GM12865 (cell line): ENCODE measurements at regions not wholly inside any gene's neighbourhood (a gene's known extent, or its start where the extent isn't known, plus 50 kb on each side); places are given as distances from the start of the nearest gene placed in this dataset.

Experiments
- DNase-seq: peaks from one replicate; pipeline ENCODE4 v3.0.0; 2010; ENCODE audit warnings: low read depth
- H3K4me3 ChIP-seq: 2 replicates; pipeline ENCODE4 v1.5.1; 2011; ENCODE audit warnings: mild to moderate bottlenecking, low read depth, low read length, control low read depth
- TF ChIP-seq, protein P1 (sequence below): IDR thresholded peaks from 2 replicates; pipeline ENCODE4 v1.5.1; 2011; ENCODE audit warnings: low read length, control low read depth, low read depth, inconsistent platforms; ENCODE audit not compliant: insufficient read depth; ENCODE audit errors: missing control alignments

- TF ChIP-seq, protein P1, sequence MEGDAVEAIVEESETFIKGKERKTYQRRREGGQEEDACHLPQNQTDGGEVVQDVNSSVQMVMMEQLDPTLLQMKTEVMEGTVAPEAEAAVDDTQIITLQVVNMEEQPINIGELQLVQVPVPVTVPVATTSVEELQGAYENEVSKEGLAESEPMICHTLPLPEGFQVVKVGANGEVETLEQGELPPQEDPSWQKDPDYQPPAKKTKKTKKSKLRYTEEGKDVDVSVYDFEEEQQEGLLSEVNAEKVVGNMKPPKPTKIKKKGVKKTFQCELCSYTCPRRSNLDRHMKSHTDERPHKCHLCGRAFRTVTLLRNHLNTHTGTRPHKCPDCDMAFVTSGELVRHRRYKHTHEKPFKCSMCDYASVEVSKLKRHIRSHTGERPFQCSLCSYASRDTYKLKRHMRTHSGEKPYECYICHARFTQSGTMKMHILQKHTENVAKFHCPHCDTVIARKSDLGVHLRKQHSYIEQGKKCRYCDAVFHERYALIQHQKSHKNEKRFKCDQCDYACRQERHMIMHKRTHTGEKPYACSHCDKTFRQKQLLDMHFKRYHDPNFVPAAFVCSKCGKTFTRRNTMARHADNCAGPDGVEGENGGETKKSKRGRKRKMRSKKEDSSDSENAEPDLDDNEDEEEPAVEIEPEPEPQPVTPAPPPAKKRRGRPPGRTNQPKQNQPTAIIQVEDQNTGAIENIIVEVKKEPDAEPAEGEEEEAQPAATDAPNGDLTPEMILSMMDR: no peak
- no peak for DNase-seq
- H3K4me3 ChIP-seq: no peak overlapping the region
These were observed 207.5 kb upstream of the RTL1 start for GRCh38 chr14:101110729-101111619.

- H3K4me3 ChIP-seq: no peak overlapping the region
- TF ChIP-seq, protein P1: no peak
- DNase-seq: no peak
These were observed 208.2 kb upstream of the RTL1 start for GRCh38 chr14:101111620-101112290.

DNA sequence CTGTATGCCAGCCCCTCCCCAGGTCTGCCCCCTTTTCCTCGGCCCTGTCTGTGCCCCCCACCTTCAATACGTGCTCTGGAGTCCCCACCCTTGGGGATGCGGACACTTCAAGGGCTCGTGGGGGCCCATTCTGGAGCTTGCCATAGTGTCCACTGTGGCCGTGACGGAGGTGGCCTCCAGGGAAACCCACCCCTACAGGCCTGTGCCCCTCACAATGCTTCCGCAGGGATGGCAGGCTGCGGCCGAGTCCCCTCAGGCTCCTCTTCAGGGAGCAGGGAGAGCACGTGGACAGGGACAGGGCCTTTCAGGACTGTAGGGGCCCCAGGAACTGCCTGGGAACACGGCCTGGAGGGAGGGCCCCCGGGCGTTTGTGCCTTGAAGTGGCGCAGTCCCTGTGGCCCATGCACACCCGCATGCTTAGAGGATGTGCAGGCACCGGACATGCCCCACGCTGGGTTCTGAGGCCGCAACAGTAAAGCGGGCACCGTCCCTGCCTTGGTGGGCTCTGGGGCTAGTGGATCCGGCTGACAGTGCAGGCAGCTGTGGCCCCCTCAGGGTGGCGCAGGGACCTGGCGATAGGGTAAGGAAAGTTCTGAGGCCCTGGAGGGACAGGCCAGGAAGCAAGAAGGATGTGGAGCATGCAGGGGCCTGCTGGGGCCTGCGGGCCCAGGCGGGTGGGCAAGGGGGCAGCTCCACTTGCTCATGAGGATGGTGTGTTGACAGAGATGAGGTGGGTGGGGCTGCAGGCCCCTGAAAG is 209.0 kb upstream of the RTL1 start:
- TF ChIP-seq, protein P1: no peak
- DNase-seq: no peak
- no peak overlapping the region for H3K4me3 ChIP-seq

DNA sequence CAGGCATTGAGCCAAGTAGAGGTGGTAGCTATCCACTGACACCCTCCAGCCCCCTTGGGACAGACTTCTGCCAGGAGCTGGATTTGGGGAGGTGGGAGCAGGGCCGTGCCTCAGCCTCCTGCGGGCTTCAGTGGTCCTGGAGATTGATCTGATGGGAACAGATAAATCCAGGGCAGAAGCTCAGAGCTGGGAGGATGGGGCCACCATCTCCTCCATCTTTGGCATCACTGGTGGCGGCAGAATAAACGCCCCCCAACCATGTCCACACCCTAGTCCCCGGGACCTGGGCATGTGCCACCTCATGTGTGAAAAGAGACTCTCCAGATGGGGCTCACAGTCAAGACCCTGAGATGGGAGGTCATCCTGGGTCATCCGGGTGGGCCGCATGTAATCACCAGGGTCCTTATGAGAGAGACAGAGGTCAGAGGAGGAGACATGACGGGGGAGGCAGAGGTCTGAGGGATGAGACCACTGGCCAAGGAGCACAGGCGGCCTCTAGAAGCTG is 209.6 kb upstream of the RTL1 start:
- H3K4me3 ChIP-seq: no peak overlapping the region
- TF ChIP-seq, protein P1: no peak

DNA sequence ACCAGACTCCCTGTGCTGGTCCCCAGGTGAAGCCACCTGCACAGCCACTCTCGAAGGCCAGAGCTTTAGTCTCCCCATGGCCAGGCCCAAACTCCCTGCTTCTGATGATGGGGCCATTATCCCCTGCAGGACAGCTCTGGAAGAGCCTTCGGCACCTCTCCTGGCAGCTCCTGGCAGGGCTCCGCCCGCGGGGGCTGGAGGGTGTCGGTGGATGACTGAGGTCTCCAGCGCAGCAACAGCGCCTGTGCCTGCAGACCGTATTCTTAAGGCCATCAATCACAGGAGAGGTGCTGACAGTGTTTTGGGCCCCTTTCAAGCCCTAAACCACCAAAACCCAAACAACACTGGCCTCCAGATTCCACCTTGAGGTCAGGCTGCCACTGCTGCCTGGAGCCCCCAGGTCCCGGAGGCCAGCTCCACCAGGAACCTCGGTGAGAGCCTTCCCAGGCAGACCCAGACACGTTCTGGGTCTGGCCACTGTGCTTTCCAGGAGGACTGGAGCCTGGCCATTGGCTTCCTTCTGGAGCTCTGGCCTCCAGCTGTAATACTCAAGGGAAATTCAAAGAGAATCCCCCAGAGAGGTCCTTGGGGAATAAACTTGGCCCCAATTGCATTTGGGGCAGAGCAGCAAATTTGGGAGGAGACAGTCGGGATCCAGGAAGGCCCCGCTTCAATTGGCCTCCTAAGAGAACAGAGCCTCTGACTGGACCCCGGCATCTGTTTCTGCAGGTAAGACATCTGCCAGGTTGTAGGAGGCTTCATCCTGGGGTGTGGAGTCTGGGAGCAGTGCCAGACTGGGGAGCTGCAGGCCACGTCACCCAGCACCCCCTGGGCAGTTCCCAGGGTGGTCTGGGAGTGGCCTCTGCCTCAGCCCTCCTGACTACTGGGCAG is 210.6 kb upstream of the RTL1 start:
- no peak overlapping the region for H3K4me3 ChIP-seq
- DNase-seq: no peak
- TF ChIP-seq, protein P1: no peak

More for the DNA sequence above, 209.6 kb upstream of the RTL1 start:
- no peak for DNase-seq
